ENCODE measurements at regions not wholly inside any gene's neighbourhood (a gene's known extent, or its start where the extent isn't known, plus 50 kb on each side); places are given as distances from the start of the nearest gene placed in this dataset.
"Not testable (repeated sequence)": the region's sequence is repeated elsewhere in the genome, so short reads cannot be mapped to it uniquely, and the experiment has no call there.

DNA sequence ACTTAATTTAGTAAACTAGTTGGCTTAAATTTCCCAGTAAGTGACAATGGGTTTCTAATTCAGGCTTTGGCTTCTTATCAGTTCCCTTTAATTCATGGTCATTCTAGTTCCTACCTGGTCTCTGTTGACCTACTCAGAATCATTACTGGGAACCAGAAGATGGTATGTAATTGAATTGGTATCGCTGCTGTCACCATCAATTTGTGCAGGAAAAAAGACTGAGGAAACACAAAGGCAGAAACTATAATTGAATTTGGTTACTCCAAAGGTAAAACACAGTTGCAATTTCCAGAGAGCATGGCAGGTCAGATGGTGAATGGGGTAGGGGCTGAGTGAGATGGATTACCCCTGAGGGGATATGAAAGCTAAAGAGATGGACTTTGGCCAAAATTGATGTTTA lies 226.5 kb upstream of the GAP43 start:
- no peak for DNase-seq

DNA sequence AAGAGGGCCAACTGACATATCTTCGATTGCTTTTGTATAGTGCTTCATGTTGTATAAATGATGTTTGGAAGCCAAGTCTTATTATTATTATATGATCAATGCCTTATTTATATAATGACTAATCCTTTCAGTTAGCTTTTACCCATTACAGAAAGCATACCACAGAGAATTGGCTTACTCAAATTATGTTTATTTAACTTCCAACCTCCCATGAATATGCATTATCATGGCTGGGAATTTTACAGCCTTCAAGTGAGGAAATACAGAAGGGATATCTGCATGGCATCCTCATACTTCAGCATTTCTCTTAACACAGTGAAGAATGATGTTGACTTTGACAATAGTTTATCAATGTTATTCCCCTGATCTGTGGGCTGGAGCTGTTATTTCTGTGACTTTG lies 225.9 kb upstream of the GAP43 start:
- no peak for DNase-seq

DNA sequence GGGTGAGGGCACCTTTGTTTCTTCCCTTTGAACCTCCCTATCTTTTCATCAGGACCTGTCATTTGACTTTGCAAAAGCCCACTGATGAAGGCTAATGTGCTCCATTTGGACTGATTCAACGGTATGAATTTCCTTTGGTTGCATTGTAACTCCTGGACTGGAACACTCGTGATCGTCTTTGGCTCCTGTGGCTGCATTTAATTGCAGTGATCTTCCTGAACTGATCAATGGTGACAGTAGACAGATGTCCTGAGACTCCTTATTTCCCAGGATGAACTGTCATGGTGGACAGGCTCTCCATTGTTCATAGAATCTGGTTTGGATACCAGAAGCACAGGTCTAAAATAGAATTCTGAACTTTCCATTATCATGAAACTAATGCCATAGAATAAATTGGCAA lies 224.8 kb upstream of the GAP43 start:
- DNase-seq = peak; percentile 63

DNA sequence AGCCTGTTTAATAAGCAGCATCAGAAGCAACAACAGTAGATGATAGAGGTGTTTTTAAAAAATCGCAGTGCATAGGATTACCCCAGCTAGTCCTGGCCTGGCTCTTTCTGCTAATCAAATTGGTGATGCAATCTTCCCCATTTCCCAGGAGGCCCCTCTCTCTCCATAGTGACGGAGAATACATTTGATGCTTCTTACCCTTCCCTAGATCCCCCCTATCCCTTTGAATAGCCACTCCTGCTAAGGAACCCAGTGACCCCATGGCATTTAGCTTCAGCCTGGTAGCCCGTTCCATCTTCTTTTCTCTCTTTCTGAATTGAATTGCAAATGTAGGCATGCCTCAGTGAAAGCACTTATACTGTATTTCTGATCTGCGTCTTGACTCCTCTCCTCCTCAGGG lies 223.6 kb upstream of the GAP43 start:
- DNase-seq = peak; percentile 61

DNA sequence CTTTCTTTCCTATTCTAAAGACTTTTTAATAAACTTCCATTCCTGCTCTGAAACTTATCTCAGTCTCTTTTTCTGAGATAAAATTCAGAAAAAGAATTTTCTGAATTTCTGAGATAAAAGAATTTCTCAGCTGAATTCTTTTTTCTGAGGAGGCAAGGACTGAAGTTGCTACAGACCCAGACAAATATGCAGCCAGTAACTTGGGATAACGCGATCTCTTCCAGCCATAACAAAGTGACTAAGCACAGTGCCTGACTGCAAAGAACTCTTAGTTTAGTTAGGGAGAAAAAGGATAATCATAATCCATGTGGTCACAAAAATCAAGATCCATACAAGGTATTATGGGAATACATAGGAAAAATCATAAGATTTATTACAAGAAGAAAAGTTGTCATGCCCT lies 222.0 kb upstream of the GAP43 start:
- DNase-seq = no peak

DNA sequence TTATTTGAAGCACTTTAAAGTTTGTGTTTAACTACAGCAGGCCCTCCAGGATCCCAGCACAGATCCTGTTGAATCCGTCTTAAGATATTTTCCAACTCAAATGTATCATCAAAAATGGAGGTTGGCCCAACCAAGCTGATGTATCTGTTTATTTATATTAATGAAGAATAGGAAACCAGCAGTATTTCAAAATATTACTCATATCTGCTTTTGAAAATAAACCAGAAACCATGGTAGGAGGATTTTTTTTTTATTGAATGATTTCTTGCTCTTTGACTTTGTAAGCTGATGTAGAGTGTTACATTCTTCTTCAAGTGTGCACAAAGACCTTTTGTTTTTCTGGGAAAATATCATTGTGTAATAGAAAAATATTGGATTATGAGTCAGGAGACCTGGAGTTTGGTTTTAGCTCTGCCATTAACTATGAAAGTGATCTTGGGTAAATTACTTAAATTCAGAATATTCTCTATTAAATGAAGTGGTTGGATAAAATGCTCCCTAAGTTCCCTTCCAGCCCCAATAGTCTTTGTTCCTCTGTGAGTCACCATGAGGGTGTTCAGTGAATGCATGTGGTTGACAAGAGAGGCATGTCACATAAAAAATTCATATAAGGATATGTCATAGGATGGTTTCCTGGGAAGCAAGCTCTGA lies 221.3 kb upstream of the GAP43 start:
- peak; percentile 31 for DNase-seq

DNA sequence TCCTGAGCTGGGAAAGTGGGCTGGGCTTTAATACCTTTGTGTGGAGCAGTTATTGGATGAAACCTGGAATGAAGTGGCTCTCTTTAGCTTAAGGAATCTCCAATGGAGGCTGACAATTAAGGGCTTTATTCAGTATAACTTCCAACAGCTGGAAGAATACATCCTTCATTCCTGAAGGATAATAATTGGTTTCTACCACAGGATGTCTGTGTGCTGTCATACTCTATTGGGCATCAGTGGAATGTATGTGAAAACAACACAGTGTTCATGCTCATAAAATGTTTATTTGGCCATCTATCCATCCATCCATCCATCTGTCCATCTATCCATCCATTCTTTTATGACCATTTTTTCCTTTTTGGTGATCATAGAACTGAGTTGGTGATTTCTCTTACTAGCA lies 220.7 kb upstream of the GAP43 start:
- no peak for DNase-seq

DNA sequence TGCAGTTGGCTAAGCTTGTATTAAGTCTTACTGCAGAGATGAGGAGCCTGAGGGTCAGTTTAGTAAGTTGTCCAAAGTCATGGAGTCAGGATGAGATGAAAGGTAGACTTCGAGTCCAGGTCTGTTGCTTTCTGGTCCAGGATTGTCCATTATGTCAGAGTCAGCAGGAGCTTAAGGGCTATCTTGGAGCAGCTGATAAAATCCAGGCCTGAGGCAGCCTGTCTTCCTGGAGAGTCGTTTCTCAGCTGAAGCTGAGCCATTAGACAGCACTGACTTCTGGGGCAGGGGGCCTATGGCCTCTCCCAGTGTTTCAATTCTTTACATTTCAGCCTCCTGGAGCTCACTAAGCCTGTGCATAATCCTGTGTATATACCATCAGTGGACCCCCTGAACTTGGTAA lies 219.5 kb upstream of the GAP43 start:
- no peak for DNase-seq

DNA sequence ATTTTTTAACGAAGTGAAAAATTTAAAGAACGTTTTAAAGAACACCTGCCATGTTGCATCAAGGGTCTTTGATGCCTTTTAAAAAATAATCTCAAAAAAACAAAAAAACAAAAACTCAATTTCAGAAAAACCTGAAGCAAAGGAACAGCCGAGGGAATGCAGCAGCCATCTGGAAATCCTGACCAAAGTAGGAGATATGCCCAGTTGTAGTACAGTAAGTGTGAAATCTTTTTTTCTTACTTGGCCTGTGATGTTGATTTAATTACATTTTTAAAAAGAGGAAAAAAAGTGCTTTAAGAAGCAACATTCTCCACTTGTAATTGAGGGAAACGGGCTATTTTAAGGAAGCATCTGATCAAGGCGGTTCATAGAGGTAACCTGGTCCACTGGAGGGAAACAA lies 213.7 kb upstream of the GAP43 start:
- DNase-seq = no peak

DNA sequence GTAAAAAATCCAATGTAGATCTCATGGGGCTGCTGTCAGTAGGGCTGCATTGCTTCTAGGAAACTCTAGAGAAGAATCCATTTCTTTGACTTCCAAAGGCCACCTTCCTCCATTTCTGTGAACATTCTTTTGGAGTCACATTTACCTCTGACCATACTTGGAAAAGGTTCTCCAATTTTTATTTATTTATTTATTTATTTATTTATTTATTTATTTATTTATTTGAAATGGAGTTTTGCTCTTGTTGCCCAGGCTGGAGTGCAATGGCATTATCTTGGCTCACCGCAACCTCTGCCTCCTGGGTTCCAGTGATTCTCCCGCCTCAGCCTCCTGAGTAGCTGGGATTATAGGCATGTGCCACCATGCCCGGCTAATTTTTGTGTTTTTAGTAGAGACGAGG lies 208.7 kb upstream of the GAP43 start:
- DNase-seq = not testable (repeated sequence)

DNA sequence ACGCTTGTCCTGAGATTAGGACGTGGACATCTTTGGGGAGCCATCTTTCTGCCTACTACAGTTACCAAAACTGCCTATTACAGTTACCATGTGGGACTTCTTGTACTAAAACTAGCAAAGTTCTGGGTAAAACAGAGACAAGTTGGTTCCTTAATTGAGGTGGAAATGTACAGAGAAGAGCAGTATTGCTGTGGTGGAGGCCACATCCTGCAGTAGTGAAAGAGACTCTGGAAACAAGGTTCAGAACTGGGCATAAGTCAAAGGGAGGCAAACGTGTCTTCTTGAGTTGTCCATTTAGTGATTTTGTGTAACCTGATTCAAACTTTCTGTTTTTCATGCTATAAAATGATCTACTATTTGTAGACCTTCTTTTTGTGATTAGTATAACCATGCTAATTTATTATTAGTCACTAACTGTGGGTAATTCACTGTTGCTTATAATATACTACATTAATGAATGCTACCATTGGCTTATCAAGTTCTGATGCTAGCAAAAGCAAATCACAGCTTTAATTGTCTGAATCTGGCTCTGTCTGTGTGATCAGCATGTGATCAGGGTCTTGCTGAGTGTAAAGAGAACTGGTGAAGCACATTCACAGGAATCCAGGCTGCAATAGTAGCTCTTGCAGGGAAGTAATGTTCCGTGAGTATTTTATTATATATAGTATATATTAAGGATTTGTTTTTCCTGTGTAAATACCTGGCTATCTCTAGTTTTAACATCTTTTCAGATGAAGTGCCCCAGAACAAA lies 207.9 kb upstream of the GAP43 start:
- no peak for DNase-seq

DNA sequence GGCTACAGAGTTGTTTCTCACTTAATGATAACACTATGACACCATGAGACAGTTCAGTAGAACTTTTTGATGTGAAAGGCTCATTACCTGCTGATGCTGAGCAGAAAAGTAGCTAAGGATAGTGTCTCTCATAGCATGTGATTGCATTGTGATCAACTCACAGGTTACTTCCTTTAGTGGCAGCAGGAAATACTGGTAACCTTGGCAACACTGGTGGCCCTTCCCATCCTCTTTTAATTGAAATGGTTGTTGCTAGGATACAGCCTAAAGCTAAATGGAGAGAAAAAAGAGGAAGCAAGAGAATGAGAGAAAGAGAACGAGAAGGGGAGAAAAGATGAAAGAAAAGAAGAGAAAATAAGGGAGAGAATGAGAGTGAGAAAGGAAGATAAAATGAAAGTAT lies 204.7 kb upstream of the GAP43 start:
- no peak for DNase-seq

DNA sequence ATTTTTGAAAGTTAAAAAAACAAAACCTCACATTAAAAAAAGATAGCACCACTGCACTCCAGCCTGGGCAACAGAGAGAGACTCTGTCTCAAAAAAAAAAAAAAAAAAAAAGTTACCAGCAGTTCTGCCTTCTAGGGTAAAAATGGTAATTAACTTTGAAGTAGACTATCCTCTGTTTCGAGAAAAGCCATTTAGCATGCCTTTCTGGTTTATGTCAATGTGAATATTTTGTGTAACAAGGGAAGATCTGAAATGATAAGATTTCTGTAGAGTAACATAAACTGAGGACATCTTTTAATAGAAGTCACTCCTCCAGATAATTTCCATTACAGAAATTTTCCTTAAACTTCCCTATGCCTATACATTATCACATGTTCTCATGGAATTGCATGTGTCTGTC lies 203.2 kb upstream of the GAP43 start:
- no peak for DNase-seq

DNA sequence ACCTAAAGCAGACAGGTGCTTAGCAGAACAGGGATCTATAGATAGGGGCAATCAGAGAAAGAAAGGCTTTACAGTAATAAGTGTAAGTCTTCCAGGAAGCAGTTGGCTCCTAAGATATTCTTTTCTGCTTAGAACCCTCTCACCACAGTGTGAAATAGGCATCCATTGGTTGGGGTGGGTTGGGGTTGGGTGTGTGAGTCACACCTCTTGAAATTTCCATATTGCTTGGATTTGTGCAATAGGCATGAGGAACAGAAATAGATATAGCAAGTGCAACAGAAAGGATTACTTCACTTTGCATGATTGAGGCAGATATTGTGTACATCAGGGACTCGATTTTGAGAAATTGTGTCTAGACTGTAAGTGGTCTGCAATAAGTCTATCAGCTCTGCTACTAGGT lies 200.1 kb upstream of the GAP43 start:
- DNase-seq = no peak

DNA sequence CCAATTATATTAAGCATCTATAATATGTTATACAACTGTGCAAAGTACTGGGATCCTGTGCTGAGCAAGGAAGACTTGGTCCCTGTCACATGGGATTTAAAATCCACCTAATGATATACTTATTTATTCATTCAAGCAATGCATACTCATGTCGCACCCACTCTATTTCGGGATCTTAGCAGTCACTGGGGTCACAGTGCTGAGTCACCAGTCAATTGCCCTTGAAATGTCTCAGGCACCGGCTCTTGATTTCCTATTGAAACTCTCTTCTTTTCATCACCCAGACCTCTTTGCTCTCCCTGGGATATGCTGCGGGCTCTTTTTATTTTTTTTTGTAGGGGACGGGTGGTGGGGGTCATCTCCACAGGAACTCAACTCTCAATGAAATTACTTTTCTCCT lies 194.5 kb upstream of the GAP43 start:
- DNase-seq = no peak

DNA sequence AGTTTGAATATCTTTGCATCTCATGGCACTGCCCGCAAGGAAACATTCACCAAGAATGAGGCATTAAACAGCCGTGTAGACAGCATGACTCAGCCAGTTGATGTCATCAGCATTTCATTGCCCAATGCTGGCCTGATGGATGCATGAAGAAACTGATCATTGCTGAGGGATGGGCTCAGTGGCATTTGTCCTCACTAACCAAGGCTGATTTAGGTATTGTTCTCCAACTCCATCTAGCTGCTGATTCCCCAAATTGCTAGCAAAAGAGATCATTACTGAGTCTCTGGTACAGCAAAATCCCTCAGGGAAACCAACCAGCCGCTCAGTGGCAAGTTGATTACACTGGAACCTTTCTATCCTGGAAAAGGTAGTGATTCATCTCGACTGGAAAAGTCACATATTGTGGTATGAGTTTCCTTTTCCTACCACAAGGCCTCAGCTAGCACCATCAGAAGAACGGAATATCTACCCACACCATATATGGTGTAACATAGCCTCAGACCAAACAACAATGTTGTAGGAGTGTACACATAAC lies 186.5 kb upstream of the GAP43 start:
- DNase-seq = peak; percentile 7

DNA sequence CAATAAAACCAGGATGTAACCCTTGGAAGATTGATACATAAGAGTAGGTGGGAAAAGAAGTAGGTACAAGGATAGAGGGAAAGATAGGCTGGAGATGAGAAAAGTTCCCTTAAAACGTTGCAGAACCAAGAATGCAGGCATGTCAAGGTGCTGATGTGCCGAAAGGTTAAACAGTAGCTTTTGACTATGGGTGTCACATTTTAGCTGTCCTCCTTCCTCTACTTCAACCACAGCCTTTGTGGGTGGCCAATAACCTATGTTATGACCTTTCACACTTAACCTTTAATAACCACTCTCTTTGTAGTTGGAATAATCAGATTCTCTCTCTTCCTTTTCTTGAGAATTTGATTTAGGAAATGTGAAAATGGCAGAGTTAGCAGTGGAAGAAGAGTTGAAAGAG lies 184.5 kb upstream of the GAP43 start:
- DNase-seq = no peak

DNA sequence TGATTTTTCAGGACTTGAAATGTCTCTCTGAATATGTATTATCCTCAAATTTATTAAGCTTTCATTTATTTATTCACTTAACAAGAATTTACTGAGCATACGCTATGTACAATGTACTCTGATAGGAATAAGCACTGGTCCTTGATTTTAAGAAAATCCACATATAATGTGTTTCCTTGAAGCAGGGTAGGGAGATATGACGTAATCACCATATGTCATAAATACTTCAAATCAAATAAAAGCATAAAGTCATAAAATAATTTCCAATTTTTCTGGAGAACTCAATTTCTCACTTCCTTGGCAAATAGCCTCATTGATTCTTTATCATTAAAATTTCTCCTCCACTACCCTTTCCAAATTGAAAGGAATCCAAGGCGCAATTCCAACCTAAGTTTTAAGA lies 177.8 kb upstream of the GAP43 start:
- no peak for DNase-seq

DNA sequence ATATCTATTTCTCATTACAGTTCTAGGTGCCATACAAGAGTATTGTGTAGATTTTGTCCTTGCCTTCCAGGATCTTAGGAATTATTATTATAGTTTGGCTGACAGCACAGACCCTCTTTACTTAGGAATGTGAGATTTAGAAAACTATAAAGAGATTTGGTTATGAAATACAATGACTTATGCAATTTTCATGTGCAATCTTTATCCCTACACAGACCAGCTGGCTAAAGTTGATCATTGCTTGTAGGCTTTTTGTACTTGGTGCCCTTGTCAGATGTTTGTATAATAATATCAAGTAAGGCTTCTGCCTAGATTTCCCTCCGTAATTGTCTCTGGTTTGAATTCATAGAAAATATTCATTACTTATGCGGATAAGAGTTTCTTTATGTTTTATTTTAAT lies 174.5 kb upstream of the GAP43 start:
- no peak for DNase-seq

DNA sequence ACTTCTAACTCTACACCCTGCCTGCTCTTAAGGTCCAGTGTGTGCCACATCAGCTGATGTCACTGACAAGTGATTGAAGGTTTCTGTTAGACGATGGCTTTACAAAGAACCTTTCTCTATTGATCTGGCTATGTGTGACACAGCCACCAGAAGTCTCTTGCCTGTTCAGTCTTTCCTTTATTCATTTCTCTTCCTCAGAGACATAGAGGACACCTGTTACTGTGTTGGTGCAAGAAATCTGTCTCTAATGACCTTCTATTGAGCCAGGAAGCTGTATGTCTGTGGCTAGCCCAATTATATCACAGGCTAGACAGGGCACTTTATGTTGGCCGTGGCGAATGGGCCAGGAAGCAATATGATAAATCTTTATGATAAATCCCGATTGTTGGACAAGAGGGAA lies 173.3 kb upstream of the GAP43 start:
- DNase-seq = no peak

DNA sequence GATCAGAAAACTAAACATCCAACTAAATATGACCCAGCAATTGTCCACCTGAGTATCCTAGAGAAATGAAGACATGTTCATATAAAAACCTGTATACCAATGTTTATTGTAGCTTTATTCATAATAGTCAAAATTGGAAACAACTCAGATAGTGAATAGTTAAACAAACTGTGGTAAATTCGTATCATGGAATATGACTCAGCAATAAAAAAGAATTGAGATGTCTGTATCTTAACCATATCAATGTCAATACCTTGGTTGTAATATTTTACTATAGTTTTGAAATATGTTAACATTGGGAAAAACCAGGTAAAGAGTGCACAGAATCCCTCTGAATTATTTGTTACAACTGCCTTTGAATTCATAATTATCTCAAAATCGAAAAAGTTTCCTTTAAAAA lies 159.3 kb upstream of the GAP43 start:
- DNase-seq = no peak

DNA sequence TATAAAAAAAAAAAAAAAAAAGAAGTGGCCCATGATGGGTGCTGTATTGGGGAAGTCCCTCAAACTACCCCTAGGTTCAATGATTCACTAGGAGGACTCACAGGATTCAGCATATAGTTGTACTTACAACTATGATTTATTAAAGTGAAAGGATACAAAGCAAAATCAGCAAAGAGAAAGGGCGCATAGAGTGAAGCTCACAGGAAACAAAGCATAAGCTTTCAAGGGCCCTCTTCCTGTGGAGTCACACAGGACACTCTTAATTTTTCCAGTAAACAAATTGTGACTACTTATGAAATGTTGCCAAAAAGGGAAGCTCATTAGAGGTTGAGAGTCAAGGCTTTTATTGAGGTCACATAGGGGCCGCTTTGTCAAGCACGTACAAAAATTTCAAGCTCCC lies 153.7 kb upstream of the GAP43 start:
- no peak for DNase-seq

DNA sequence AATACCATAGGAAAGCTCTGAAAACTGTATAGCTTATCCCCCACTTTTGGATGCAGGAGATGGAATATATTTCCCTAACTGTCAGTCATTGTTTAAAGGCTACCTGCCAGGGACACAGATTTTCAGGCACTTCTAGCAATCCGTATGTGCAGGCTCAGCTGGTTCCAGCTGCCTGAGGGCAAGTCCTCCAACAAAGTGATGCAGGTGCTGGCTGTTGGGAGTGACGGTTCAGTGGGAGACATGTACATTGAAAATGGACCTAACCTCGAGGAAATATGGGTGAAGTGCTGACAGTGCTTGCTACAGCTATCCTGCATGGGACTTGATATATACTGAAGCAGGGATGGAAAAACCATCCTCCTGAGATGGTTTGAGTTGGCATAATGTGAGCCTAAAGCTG lies 153.1 kb upstream of the GAP43 start:
- DNase-seq = no peak

DNA sequence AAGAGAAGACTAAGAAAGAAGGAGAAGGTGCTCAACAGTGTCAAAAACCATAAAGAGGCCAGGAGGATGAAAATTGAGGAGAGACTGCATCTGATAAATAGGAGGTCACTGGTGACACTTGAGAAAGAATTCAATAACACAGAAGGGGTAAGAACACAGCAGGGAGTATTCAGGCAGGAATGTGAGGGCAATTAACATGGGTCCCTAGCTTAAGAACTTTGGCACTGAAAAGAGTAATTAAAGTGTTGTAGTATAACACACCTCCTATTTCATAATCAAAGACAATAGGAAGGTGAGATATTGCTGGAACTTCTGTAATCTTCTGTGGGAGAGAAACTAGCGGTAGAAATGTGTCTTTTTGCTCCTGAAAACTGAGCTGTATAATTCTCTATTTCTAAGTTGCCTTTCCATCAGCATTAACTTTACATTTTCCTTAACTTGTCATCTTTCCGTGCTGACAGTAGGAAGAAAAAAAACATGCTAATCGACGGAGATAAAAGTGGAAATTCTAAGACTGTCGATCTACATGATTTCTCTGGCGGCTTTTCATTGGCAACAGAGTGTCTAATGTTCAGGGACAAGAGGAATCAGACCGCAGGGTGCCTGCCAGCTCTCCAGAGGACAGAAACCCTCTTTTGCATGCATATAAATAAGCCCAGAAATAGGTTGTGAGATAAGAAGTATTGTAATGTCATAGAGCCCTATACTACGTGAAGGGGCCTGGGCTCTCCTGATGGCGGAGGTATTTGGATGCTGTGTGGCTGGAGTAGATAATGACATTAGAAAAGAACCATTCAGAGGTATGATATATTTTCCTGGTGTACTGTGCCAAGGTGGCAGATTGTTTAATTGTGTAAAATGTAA lies 147.9 kb upstream of the GAP43 start:
- DNase-seq = no peak
